ENCODE measurements at regions not wholly inside any gene's neighbourhood (a gene's known extent, or its start where the extent isn't known, plus 50 kb on each side); places are given as distances from the start of the nearest gene placed in this dataset.

- TF ChIP-seq GATA1 (IDR thresholded peaks at IDR 0.05; ENCODE audit: low read depth, low read length) (no peak), POLR2A (IDR thresholded peaks at IDR 0.05; ENCODE audit: low read length) (no peak)
- DNase-seq: no peak
Measured at GRCh38 chr6:37550191-37550831, 50.6 kb upstream of the CCDC167 start.

- TF ChIP-seq GATA1 (IDR thresholded peaks at IDR 0.05; ENCODE audit: low read depth, low read length): no peak
- TF ChIP-seq POLR2A (IDR thresholded peaks at IDR 0.05; ENCODE audit: low read length): no peak
- no peak for DNase-seq
Measured at GRCh38 chr6:37549558-37549957, 49.9 kb upstream of the CCDC167 start.
